Fibroblast of pulmonary artery (primary cell): ENCODE measurements at regions not wholly inside any gene's neighbourhood (a gene's known extent, or its start where the extent isn't known, plus 50 kb on each side); places are given as distances from the start of the nearest gene placed in this dataset.

Source experiments
- DNase-seq: peaks from one replicate; pipeline ENCODE4 v3.0.0-alpha.2; 2010; ENCODE audit warnings: low read depth
- H3K4me3 ChIP-seq: replicated peaks from 2 replicates; pipeline ENCODE4 v1.5.1; 2011; ENCODE audit warnings: low read depth, mild to moderate bottlenecking, control low read depth, low read length, moderate library complexity
- TF ChIP-seq, protein P1 (sequence below): IDR thresholded peaks from 2 replicates; pipeline ENCODE4 v1.5.1; 2011; ENCODE audit warnings: mild to moderate bottlenecking, control low read depth, low read length, inconsistent platforms; ENCODE audit errors: missing control alignments

GRCh38 chr3:188940573-188940932 is 231.2 kb upstream of the TPRG1 start:
- TF ChIP-seq, protein P1, sequence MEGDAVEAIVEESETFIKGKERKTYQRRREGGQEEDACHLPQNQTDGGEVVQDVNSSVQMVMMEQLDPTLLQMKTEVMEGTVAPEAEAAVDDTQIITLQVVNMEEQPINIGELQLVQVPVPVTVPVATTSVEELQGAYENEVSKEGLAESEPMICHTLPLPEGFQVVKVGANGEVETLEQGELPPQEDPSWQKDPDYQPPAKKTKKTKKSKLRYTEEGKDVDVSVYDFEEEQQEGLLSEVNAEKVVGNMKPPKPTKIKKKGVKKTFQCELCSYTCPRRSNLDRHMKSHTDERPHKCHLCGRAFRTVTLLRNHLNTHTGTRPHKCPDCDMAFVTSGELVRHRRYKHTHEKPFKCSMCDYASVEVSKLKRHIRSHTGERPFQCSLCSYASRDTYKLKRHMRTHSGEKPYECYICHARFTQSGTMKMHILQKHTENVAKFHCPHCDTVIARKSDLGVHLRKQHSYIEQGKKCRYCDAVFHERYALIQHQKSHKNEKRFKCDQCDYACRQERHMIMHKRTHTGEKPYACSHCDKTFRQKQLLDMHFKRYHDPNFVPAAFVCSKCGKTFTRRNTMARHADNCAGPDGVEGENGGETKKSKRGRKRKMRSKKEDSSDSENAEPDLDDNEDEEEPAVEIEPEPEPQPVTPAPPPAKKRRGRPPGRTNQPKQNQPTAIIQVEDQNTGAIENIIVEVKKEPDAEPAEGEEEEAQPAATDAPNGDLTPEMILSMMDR = no peak
- peak; percentile 54 for DNase-seq
- H3K4me3 ChIP-seq = no peak overlapping the region

- H3K4me3 ChIP-seq = no peak overlapping the region
- TF ChIP-seq, protein P1 = no peak
- DNase-seq = no peak
These were observed 230.7 kb upstream of the TPRG1 start for GRCh38 chr3:188941103-188941502.

- no peak for DNase-seq
- TF ChIP-seq, protein P1 = no peak
These were observed 229.6 kb upstream of the TPRG1 start for GRCh38 chr3:188942191-188942590.

GRCh38 chr3:188943591-188943990 is 228.2 kb upstream of the TPRG1 start:
- DNase-seq = peak; percentile 47
- TF ChIP-seq, protein P1 = no peak
- H3K4me3 ChIP-seq = no peak overlapping the region

More at GRCh38 chr3:188942191-188942590, 229.6 kb upstream of the TPRG1 start:
- H3K4me3 ChIP-seq = no peak overlapping the region

DNA sequence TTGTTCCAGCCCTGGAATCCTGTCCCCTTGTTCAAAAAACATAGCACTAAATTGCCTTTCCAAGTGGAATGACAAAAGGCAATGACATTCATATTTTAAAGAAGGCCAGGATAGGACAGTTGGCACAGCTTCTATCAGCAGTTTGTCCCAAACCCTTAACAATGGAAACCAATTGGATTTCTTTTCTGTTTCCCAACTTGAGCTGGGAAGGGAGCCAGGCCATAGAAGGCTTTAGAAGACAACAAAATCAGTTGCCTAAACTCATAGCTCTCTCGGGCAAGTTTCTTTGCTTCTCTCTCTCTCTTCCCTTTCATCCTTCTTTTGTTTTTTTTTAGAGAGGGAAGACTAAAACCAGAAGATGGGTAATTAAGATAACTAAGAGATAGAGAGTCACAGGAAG is 227.7 kb upstream of the TPRG1 start:
- DNase-seq = peak; percentile 56
- TF ChIP-seq, protein P1 = no peak
- no peak overlapping the region for H3K4me3 ChIP-seq

- TF ChIP-seq, protein P1 = no peak
- peak overlapping the region; percentile 43 for H3K4me3 ChIP-seq
- DNase-seq = no peak
These were observed 225.2 kb upstream of the TPRG1 start for GRCh38 chr3:188946351-188947240.
